GM21381 (cell line): ENCODE measurements at regions not wholly inside any gene's neighbourhood (a gene's known extent, or its start where the extent isn't known, plus 50 kb on each side); places are given as distances from the start of the nearest gene placed in this dataset.

Experiments
- ATAC-seq: cut with Tn5 transposase; IDR thresholded peaks from one replicate; pipeline ENCODE4 v1.9.1; 2021; ENCODE audit warnings: mild to moderate bottlenecking, moderate library complexity; ENCODE audit not compliant: unreplicated experiment

DNA sequence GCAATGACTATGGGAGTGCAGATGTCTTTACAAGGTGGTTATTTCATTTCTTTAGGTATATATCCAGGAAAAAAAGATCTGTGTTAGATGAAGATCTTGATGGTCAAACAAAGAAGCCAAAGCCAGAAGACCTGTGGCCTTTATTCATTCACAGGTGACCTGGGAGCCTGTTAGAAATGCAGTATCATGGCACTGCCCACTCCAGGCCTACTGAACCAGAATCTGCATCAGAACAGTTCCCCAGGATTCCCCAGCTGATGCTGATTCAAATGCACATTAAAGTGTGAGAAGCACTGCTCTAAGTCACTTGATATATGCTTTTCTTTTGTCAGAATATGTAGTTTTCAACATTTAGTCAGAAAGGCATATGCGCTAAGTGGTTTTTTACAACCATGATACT is 251.1 kb downstream of the IPMK start:
- ATAC-seq: no peak

DNA sequence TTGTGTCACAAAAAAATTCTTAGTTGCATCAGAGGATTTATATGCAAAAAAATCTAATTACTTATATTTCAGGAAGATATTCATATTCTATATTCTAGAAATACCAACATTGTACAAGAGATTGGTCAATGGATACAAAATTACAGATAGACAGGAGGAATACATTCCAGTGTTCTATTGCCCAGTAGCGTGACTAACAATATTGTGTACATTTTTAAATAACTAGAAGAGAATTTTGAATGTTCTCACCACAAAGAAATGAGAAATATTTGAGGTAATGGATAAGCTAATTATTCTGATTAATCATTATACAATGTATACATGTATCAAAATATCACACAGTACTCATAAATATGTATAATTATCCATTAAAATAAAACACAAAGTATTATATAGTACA is 253.3 kb downstream of the IPMK start:
- ATAC-seq: no peak

DNA sequence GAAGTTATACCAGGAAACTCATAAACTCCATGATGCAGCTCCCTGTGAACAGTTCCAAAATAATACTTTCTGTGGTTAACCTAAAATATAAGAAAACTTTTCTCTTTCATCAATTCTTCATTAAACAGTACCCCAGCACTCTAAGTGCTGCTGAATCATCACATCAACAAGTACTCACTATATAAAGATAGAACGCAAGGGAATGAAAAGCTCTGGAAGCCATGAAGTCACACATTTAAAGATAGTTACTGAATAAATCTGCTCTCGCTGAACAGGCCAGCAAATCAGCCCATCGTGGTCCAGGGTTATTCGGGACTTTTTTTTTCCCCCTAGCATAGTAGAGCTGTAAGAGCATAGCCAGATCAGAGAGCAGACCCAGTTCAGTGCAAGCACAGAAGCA is 254.3 kb downstream of the IPMK start:
- ATAC-seq: no peak

DNA sequence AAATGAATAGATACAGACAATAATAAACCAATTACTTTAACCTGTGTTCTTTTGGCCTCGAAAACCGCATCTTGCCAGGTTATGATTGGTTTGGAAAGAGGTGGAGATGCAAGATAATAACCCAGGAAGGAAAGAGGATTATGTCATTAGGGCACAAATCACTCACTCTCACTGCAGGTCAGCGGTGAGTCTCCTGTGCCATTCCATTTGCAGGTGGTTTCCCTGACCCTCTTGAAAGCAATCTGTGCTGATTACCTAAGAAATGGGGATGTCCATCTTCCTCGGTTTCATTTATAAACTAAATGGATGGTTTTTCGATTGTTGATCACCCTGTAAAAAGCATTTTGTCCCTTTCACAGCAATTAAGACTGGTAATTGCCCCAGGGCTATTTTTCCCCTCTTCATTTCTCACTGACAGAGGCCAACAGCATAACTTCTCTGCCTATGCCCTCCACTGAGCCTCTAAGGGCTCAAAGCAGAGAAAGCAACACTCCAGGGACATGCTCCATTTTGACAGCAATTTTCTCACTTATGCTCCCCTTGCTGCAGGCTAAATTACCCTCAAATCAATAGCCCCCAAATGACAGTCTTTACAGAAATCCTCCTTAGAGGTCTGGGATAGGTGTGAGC is 257.5 kb downstream of the IPMK start:
- no peak for ATAC-seq

DNA sequence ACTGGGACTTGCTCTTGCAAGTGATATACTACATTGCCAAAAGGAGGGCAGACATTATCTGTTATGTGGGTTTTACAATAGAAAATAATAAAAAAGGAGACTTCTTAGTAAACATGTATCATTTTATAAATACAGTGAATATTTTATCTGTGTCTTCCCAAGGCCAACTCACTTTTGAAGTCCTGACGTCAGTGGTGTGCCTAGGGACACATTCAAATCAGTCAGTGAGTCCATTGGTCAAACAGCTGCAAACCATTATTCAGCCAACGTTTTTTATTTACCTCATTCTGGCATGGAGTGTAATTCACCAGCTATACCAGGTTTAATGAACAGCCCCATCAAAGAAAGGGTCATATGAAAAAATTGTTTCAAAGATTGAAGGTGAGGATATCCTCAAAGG is 263.7 kb downstream of the IPMK start:
- no peak for ATAC-seq

DNA sequence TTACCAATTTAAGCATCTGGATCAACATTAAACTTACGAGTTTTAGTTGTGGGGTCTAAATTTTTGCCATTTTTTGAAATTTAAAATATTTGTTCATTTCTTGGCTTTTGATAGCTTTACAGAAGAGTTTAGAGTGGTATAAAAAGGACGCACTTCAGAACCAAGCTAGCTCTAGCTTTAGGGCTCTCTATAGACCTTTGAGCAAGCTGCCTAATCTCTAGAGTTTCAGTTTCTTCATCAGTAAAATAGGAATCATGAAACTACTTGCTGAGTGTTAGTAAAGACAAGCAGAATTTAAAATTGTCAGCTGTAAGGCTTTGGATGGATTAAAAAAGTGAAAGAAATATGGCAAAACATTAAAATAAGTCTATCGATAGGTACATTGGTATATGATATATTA is 266.5 kb downstream of the IPMK start:
- no peak for ATAC-seq

DNA sequence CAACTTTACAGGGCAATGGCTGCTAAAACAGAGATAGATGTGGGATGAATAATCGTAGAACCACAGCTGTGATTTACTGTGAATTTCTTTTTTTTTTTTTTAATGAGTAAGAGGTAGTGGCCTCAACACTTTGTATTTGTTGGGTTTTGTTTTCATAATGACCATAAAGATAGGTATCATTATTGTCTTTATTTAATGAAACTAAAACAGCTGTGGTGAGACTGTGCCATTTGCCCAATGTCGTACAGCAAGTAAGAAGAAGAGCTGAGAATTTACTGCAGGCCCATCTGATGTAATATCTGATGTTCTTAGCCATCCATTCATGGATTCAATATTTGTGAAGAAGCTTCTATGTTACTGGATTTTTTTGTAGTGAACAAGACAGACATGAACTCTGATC is 271.2 kb downstream of the IPMK start:
- no peak for ATAC-seq

DNA sequence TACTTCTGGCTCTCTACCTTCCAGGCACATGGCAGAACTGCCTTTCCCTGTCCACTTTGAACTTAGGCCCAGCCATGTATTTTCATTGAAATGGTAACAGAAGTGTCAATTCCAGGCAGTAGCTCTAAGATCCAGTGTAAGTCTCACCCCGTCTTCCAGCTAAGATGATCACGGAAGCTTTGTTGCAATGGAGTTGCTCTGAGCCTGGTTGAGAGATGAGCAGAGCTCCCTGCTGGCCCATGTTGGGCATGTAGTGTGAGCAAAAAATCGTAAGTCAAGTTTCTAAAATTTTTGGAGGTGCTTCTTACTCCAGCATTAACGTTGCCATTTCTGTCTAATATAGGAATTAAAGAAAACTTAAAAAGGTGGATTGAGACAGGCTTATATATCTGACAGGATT is 274.4 kb downstream of the IPMK start:
- no peak for ATAC-seq

DNA sequence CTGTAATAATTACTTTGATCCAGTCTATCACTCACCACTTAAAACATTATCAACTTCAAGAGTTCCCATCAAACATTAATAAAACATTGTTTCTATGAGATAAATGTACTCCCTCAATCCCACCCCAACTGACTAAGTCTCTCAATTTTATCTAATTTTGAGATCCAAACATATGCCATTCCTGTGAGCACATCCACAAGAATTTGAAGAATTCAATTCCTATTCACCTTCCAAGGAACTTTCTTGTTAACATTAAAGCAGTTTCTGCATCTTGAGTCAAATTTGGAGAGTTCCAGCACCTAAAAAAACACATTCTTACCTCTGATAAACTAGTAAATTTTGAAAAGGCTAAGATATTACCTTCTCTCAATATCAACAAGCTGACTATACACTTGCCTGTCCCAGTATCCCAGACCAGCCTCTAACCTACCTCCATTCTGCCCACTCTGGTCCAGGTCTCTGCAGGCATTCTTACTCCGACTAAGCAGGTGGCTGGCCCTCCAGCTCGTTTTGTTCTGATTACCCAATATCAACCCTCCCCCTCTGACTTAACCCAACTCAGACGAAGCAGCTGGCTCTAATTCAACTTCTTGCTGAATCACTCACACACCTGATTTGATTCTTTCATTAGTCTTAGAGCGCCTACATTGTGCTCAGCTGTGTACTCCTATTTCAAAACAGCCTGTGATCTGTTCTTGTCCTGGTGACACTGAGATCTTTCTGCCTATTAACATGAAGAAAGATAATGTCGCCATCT is 275.2 kb downstream of the IPMK start:
- ATAC-seq: no peak

DNA sequence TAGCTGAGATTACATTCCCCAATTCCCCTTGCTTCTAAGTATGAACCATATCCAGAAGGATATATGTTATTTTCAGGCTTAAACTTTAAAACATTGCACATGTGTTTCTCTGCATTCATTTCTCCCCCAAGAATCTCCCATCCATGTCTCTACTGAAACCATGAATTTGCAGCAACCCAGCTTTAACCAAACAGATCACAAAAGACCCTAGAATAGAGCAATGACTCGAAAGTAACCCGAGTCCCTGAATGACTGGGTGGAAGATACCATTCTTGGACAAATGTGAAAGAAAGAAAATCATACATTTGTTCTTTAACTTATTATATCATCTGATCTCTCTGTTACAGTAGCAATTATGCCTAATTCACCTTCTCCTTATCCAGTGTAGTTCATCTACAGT is 278.7 kb downstream of the IPMK start:
- ATAC-seq: no peak

DNA sequence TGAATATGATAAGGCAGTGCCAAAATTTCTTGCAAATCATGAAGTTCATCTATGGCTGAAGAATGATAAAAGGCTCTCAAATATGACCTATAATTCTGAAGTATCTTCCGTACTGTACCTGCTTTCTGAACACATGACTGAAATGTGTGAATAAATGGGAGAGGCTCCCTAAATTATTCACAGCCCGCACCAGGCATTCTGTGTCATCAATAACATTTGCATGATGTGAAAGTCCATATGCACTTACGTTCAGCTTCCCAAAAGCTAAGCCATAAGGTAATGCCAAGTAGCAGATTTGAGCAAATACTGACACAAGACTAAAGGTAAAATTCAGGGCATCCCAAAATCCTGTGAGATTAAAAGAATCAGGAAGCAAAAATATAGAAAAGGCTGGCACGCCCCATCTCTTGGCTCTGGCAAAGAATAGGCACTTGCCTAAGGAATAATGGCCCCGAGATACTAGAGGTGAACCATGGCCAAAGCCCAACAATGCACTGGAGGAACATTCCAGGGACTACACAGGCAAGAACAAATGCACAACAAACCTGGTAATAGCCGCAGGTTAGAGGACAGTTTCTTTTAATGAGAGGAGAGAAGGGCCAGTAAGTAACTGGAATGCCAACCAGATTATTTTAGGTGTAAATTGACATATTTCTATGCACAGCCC is 280.5 kb downstream of the IPMK start:
- ATAC-seq: no peak

DNA sequence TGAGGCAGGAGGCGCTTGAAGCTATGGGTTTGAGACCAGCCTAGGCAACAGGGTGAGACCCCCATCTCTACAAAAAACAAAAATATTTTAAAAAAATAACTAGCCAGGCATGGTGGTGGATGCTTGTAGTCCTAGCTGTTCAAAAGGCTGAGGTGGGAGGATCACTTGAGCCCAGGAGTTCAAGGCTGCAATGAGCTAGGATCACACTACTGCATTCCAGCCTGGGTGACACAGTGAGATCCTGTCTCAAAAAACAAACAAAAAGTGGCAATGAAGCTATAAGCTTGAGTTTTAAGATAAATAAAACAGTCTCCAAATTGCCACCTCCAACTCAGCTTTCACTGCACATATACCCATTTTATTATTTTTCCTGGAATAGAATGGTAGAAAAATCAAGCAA is 281.3 kb downstream of the IPMK start:
- ATAC-seq: no peak

DNA sequence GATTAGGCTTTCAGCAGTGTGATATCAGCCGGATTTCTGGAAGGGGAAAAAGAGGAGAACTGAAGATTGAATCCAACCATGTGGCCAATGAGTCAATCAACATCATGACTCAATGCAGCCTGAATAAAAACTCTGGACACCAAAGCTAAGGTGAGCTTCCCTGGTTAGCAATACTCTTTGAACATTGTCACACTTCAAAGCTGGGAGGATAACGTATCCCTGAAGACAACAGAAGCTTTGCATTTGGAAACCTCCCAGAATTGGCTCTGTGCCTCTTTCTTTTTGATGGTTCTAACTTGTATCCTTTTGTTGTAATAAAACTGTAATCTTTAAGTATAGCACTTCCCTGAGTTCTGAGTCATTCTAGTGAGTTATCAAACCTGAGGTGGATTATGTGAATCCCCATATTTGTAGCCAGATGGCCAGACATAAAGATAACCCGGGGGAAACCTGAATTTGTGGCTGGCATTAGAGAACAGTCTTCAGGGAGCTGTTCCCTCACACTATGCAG is 284.4 kb downstream of the IPMK start:
- ATAC-seq: no peak

DNA sequence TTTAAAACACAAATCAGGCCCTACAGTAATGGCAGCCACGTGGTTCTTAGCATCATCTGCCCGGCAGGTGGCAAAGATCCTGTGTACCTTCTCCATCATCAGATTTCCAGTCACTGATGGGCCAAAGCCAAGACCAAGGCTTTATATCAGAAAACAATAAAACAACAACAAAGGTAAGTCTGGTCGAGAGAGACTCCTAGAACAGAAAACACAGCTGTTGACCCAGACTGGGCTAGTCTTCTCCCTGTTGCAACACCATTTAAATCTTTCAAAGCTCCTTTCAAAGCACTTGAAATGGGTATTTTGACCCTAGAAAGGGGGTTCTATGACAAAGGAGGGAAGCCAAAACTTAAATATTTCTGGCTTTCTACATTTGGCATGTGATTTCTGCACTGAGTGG is 285.6 kb downstream of the IPMK start:
- ATAC-seq: no peak

DNA sequence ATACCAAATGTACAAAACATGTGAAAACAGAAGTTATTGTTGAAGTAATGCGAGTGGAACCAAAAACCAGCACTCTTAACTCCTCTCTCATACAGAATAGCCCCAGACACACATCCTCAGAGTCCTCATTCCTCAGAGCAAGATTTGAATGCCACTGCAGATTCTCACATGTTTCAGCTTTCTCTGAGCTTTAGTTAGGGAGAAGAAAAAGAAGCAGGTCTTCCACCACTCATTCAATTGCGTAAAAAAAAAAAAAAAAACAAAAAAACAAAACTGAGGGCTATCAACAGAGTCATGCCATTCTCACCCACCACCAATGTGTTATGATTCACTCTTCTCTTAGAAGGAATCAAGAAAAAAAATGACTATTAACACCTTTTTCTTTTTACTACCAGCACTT is 287.7 kb downstream of the IPMK start:
- no peak for ATAC-seq

DNA sequence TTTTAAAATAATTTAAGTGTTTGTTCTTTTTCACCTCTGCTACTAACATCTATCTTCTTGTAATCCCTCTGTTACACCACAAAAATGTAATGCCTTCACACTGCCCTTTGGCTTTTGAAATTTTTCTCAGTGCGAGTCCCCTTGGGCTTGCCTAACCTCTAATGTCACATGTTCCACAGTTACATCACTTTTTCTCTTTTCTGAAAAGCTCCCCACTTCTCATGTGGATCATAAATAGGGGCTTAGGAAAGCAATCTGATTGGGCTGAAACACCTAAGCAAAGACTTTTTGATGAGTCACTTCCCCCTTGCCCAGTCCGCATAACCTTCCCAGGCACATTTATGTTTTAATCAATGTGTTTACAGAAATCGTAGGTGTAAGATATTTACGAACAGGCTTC is 288.2 kb downstream of the IPMK start:
- no peak for ATAC-seq

DNA sequence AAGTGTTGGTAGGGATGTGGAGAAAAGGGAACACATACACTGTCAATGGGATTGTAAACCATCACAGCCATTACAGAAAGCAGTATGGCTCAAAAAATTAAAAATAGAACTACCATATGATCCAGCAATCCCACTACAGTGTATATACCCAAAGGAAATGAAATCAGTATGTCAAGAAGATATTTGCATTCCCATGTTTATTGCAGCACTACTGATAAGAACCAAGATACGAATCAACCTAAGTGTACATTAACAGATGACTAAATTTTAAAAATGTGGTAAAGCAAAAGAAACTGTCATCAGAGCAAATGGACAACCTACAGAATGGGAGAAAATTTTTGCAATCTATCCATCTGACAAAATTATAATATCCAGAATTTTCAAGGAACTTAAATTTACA is 290.4 kb downstream of the IPMK start:
- no peak for ATAC-seq

DNA sequence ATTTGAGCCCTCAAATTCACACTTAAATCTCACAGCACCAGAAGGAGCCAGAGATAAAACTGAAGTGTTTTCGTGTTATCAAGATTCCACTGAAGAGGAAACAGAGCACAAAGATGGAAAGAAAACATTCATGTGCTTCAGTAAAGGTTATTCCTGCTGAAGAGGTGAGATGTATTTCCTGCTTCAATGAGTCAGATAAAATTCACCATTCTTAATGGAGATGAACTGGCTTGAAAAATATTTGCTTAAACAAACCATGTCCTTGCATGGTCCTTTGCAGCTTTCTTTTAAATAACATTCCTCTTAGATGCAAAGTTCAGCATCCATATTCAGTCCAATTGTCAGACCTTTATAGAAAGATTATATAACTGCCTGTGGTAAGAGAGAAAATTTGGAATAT is 294.2 kb downstream of the IPMK start:
- no peak for ATAC-seq

DNA sequence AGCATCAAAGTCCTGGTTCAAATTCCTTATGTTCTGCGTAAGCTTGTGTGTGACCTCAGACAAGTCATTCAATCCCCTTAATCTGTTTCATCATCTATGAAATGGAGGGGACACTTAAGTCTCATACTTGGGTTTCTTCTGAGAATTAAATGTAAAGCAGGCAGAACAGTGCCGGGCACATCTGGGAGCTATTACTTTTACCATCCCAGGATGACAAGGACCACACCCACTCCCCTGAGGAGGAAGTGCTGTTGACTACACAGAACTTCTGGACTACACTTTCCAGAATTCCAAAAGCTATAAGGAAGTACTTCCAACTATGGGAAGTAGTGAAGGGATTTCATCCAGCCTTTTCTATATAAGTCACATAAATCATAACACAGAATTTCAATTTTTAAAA is 294.9 kb downstream of the IPMK start:
- ATAC-seq: no peak

DNA sequence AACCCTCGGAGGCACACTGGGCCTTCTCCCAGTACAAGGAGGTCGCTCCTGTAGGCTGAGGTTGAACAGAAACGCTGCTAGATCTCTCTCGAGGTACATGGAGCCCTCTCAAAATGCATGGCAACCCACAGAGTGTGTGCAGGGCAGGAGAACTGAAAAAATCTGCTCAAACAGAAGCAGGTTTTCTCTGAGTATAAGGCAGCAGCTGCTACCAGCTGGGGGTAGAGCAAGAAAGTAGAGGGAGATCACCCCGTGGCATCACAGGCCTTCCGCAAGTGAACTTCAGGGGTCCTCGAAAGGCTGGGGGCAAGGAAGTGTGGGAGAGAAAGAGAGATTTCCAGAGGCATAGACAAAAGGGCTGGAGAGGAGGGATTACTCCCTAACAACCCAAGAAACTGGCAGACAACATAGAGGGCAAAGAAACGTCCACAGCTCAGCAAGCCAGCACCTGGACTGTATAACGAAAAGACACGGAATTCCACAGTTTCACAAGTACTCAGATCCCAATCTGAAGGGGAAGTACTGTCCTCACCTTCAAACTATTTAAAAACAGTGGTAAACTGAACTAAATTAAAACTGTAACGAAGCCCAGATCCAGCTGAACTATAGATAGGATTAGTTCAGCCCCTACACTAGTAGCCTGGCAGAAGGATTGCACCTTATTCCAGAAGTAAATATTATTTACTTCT is 299.2 kb downstream of the IPMK start:
- ATAC-seq: no peak

DNA sequence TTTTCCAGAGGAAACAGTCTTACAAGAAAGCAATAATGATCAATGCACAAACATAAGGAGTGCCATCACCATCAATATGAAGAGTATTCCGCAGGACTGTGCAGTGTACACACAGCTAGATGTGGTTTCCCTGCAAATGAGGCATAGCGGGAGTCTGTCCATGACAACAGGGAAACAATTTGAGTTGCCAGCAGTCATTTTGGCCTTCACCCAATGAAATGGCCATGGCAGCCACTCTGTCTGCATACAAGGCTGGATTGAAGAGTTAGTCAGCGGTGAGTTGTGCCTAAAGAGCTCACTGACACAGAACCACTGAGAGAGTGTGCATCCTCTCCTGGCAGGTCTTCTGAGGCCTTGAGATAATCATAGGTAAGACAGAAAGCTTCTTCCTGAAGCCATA is 303.3 kb downstream of the IPMK start:
- no peak for ATAC-seq

DNA sequence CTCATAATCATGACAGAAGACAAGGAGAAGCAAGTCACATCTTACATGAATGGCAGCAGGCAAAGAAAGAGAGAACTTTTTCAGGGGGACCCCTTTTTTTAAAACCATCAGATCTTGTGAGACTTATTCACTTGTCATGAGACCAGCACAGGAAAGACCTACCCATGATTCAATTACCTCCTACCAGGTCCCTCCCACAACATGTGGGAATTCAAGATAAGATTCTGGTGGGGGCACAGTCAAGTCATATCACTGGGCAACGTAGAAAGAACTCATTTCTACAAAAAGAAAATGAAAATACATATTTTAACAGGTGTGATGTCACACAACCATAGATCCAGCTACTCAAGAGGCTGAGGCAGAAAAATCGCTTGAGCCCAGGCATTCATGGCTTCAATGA is 304.1 kb downstream of the IPMK start:
- no peak for ATAC-seq
